ENCODE measurements at regions not wholly inside any gene's neighbourhood (a gene's known extent, or its start where the extent isn't known, plus 50 kb on each side); places are given as distances from the start of the nearest gene placed in this dataset.
A peak's percentile ranks its signal among the peaks of the same experiment; 100 is the strongest.

- H3K4me3 ChIP-seq (ENCODE audit: low read depth, low read length), result no peak overlapping the region
- peak; percentile 56 for TF ChIP-seq CTCF (IDR thresholded peaks at IDR 0.05; ENCODE audit: borderline replicate concordance, insufficient read depth, low read depth, low read length)
These were observed 66.2 kb upstream of the ARID5B start for GRCh38 chr10:61835069-61835945.

GRCh38 chr10:61835946-61836887 lies 65.3 kb upstream of the ARID5B start:
- H3K4me3 ChIP-seq (ENCODE audit: low read depth, low read length), result no peak overlapping the region

GRCh38 chr10:61836888-61837754 lies 64.4 kb upstream of the ARID5B start:
- no peak overlapping the region for H3K4me3 ChIP-seq (ENCODE audit: low read depth, low read length)
- no peak for TF ChIP-seq CTCF (IDR thresholded peaks at IDR 0.05; ENCODE audit: borderline replicate concordance, insufficient read depth, low read depth, low read length)

More at GRCh38 chr10:61835946-61836887, 65.3 kb upstream of the ARID5B start:
- no peak for TF ChIP-seq CTCF (IDR thresholded peaks at IDR 0.05; ENCODE audit: borderline replicate concordance, insufficient read depth, low read depth, low read length)

- no peak overlapping the region for H3K4me3 ChIP-seq (ENCODE audit: low read depth, low read length)
- TF ChIP-seq CTCF (IDR thresholded peaks at IDR 0.05; ENCODE audit: borderline replicate concordance, insufficient read depth, low read depth, low read length), result no peak
These were observed 63.7 kb upstream of the ARID5B start for GRCh38 chr10:61837755-61838171.

GRCh38 chr10:61839916-61840315 lies 61.6 kb upstream of the ARID5B start:
- no peak overlapping the region for H3K4me3 ChIP-seq (ENCODE audit: low read depth, low read length)
- no peak for TF ChIP-seq CTCF (IDR thresholded peaks at IDR 0.05; ENCODE audit: borderline replicate concordance, insufficient read depth, low read depth, low read length)

GRCh38 chr10:61840403-61840802 lies 61.1 kb upstream of the ARID5B start:
- H3K4me3 ChIP-seq (ENCODE audit: low read depth, low read length), result no peak overlapping the region

More at GRCh38 chr10:61840403-61840802, 61.1 kb upstream of the ARID5B start:
- no peak for TF ChIP-seq CTCF (IDR thresholded peaks at IDR 0.05; ENCODE audit: borderline replicate concordance, insufficient read depth, low read depth, low read length)

Data from GM12875 (cell line).